GM12878 (cell line): ENCODE measurements at regions not wholly inside any gene's neighbourhood (a gene's known extent, or its start where the extent isn't known, plus 50 kb on each side); places are given as distances from the start of the nearest gene placed in this dataset.

Source experiments
- ATAC-seq: fragments of 200-7000 bp; cut with Tn5 transposase; 3 replicates; pipeline ENCODE4 v1.9.1; 2020; ENCODE audit warnings: mild to moderate bottlenecking, moderate library complexity
- BruUV-seq: library from RNA; stranded (reverse); fragments of 400-500 nt; replicated peaks from 2 replicates; lab custom pipeline; 2021; lab: Mats Ljungman, UMichigan
- CTCF ChIA-PET: fragments of 300-600 bp; sonication (Branson Sonifier 250); formaldehyde crosslinking; extraction: SDS; loops from one replicate; lab custom pipeline; 2021; ENCODE audit warnings: inconsistent platforms; lab: Yijun Ruan, JAX
- POLR2A ChIA-PET: fragments of 350-600 bp; formaldehyde crosslinking; extraction: SDS; loops from one replicate; lab custom pipeline; 2021; ENCODE audit warnings: inconsistent platforms; lab: Charles Lee
- RAD21 ChIA-PET: fragments of 300-600 bp; sonication (Branson Sonifier 250); formaldehyde crosslinking; loops from one replicate; lab custom pipeline; 2023; ENCODE audit warnings: antibody characterized with exemption; ENCODE audit not compliant: unreplicated experiment; lab: Charles Lee
- SMC1A ChIA-PET: fragments of 300-600 bp; sonication (Branson Sonifier 250); formaldehyde crosslinking; loops from one replicate; lab custom pipeline; 2023; ENCODE audit not compliant: unreplicated experiment, uncharacterized antibody; lab: Charles Lee
- DNase-seq: peaks from one replicate; pipeline ENCODE4 v3.0.0-alpha.2; 2011; ENCODE audit warnings: low read depth, low spot score
- FAIRE-seq: peaks from 3 replicates; lab custom pipeline; 2011; peaks lifted over from hg19 to GRCh38; lab: Jason Lieb, UNC
- H2AFZ ChIP-seq: 2 replicates; pipeline ENCODE4 v1.6.0; 2011; ENCODE audit warnings: low read depth, low read length, control low read depth; ENCODE audit not compliant: control insufficient read depth
- H3K27ac ChIP-seq: 2 replicates; pipeline ENCODE4 v1.5.1; 2011; ENCODE audit warnings: control low read depth; ENCODE audit not compliant: control insufficient read depth, insufficient read depth
- H3K27me3 ChIP-seq, 2 experiments: replicated peaks in 1 of 2; 2 replicates each; pipeline versions ENCODE4 v1.6.0 to v1.6.1; 2011; ENCODE audit warnings: low read length in 1 of 2; ENCODE audit not compliant: control insufficient read depth in 2 of 2, insufficient read depth in 2 of 2
- H3K36me3 ChIP-seq, 2 experiments: 2 replicates each; pipeline ENCODE4 v1.5.1; 2011; ENCODE audit warnings: low read length in 1 of 2; ENCODE audit not compliant: control insufficient read depth in 2 of 2, insufficient read depth in 2 of 2
- H3K4me1 ChIP-seq: 2 replicates; pipeline ENCODE4 v1.6.1; 2011; ENCODE audit warnings: mild to moderate bottlenecking, low read length, moderate library complexity, mixed read lengths; ENCODE audit not compliant: control insufficient read depth, insufficient read depth
- H3K4me2 ChIP-seq: 2 replicates; pipeline ENCODE4 v1.6.0; 2011; ENCODE audit warnings: control low read depth; ENCODE audit not compliant: control insufficient read depth, insufficient read depth
- H3K4me3 ChIP-seq: fragments of 200-600 bp; sonication (generic); 2 replicates; pipeline ENCODE4 v1.5.1; 2016
- H3K79me2 ChIP-seq: 2 replicates; pipeline ENCODE4 v1.6.0; 2011; ENCODE audit warnings: low read length; ENCODE audit not compliant: control insufficient read depth, insufficient read depth
- H3K9ac ChIP-seq: 2 replicates; pipeline ENCODE4 v1.8.0; 2011; ENCODE audit warnings: low read length, control low read depth, mixed read lengths; ENCODE audit not compliant: control insufficient read depth, insufficient read depth
- H3K9me3 ChIP-seq: replicated peaks from 3 replicates; pipeline ENCODE4 v1.5.1; 2011; ENCODE audit warnings: mild to moderate bottlenecking, low read length; ENCODE audit not compliant: control insufficient read depth, insufficient read depth
- H4K20me1 ChIP-seq: 2 replicates; pipeline ENCODE4 v1.6.0; 2011; ENCODE audit not compliant: control insufficient read depth, insufficient read depth
- BCL3 ChIP-seq: IDR thresholded peaks from 2 replicates; pipeline ENCODE4 v1.6.1; 2011; ENCODE audit warnings: borderline replicate concordance, low read depth, mild to moderate bottlenecking, moderate library complexity, low read length; ENCODE audit not compliant: insufficient read depth, poor library complexity, severe bottlenecking
- CBX5 ChIP-seq: sonication (generic); IDR thresholded peaks from 2 replicates; pipeline ENCODE4 v1.6.1; 2016; ENCODE audit warnings: low read depth, moderate library complexity, mild to moderate bottlenecking, inconsistent platforms
- CREB1 ChIP-seq: IDR thresholded peaks from 2 replicates; pipeline ENCODE4 v1.6.1; 2012; ENCODE audit warnings: low read depth, mild to moderate bottlenecking, inconsistent platforms
- LARP7 ChIP-seq: fragments of 450-650 bp; IDR thresholded peaks from 2 replicates; pipeline ENCODE4 v1.6.1; 2017; ENCODE audit warnings: mild to moderate bottlenecking
- MYC ChIP-seq: IDR thresholded peaks from 2 replicates; pipeline ENCODE4 v1.6.1; 2011; ENCODE audit warnings: mild to moderate bottlenecking, low read length, moderate library complexity, inconsistent platforms; ENCODE audit not compliant: insufficient read depth, insufficient replicate concordance, insufficient read length, severe bottlenecking
- RELB ChIP-seq: fragments of 450-650 bp; IDR thresholded peaks from 2 replicates; pipeline ENCODE4 v1.6.1; 2017; ENCODE audit warnings: low read depth, mild to moderate bottlenecking, moderate library complexity
- STAT1 ChIP-seq: fragments of 450-650 bp; conservative IDR thresholded peaks from 2 replicates; pipeline ENCODE4 v1.6.1; 2014; ENCODE audit warnings: antibody characterized with exemption, mild to moderate bottlenecking
- TCF7 ChIP-seq: IDR thresholded peaks from 2 replicates; pipeline ENCODE4 v1.6.1; 2014; ENCODE audit warnings: antibody characterized with exemption, borderline replicate concordance
- ZNF384 ChIP-seq: IDR thresholded peaks from 2 replicates; pipeline ENCODE4 v1.6.1; 2012; ENCODE audit warnings: low read depth, mild to moderate bottlenecking, low read length, improper control_type of control experiment, borderline replicate concordance
- WGBS: methylation state at CpG from one replicate; pipeline ENCODE4 v1.1.6; 2016; ENCODE audit warnings: low lambda C conversion rate; ENCODE audit not compliant: insufficient replicate concordance, insufficient coverage; ENCODE audit errors: missing lambda C conversion rate; 5-methylcytosine and 5-hydroxymethylcytosine counted together
- in situ Hi-C: fragments of 300-500 bp; cut with MboI; formaldehyde crosslinking; loops from 9 replicates; pipeline ENCODE4 v1.14.3; 2018; ENCODE audit warnings: mixed read lengths
- intact Hi-C: fragments of 100-400 bp; cut with micrococcal nuclease; formaldehyde crosslinking; loops from one replicate; pipeline ENCODE4 v1.14.2; 2022; ENCODE audit not compliant: unreplicated experiment

DNA sequence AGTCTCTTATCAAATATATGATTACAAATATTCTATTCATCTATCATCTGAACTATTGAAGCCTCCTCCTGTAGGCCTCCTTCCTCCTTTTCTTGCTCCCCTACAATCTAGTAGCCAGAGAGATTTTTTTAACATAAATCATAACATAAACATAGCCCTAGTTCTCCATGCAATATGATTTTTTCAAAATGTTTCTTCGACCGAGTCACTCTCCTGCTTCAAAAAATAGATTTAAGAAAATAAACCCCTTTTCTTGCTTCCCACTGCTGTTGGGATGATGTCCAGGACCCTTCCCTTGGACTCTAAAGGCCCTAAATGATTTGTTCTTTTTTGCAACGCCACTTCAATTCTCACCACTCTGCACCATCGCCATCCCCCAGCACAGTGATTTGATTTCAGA lies 319.7 kb upstream of the TSHZ3 start:
- DNase-seq (no peak), ATAC-seq (no peak), FAIRE-seq (no peak)
- WGBS = 37% methylated on average over 4 of the region's 4 CpGs
- H3K4me3 ChIP-seq = no peak overlapping the region
- H3K4me2 ChIP-seq = no peak overlapping the region
- H4K20me1 ChIP-seq = no peaks in the 10 kb centered on the region
- ChIA-PET POLR2A (no interaction called here), RAD21 (no interaction called here), CTCF (no interaction called here), SMC1A (no interaction called here)
- no peaks in the 10 kb centered on the region for H3K79me2 ChIP-seq
- no peak overlapping the region for H3K9ac ChIP-seq
- H3K4me1 ChIP-seq = no peaks in the 10 kb centered on the region
- H3K36me3 ChIP-seq = no peaks in the 10 kb centered on the region
- no peak for TF ChIP-seq TCF7
- TF ChIP-seq STAT1 = no peak
- TF ChIP-seq CBX5 = no peak
- TF ChIP-seq MYC = no peak
- TF ChIP-seq CREB1 = no peak
- no peak for TF ChIP-seq RELB
- TF ChIP-seq ZNF384 = no peak
- TF ChIP-seq LARP7 = no peak
- TF ChIP-seq BCL3 = no peak
- intact Hi-C loops = no loop called here
- no peak overlapping the region for H3K27ac ChIP-seq
- H3K27me3 ChIP-seq = no peaks in the 10 kb centered on the region
- H3K9me3 ChIP-seq = no peaks in the 10 kb centered on the region; the same call in 2 of the 3 replicates
- in situ Hi-C loops = no loop called here
- H2AFZ ChIP-seq = no peak overlapping the region
- BruUV-seq = no TSS peak
